Adrenal gland (tissue), 9 donors: ENCODE measurements at regions not wholly inside any gene's neighbourhood (a gene's known extent, or its start where the extent isn't known, plus 50 kb on each side); places are given as distances from the start of the nearest gene placed in this dataset.
A peak's percentile ranks its signal among the peaks of the same experiment; 100 is the strongest.

Experiments used
- DNase-seq, 7 donors: peaks; one replicate each; pipeline ENCODE4 v3.0.0-alpha.2; 2019 to 2020
- H3K27ac ChIP-seq, 5 donors: fragments of 200-600 bp; sonication (generic) in 4 of 5; 1 replicate in 3 of 5; 2 replicates in 2 of 5; pipeline versions ENCODE4 v1.5.1 to v1.8.0; 2016 to 2020; ENCODE audit warnings: mild to moderate bottlenecking in 1 of 5
- H3K27me3 ChIP-seq: fragments of 200-600 bp; 2 replicates; pipeline ENCODE4 v1.8.0; 2021
- H3K36me3 ChIP-seq, 2 donors: fragments of 200-600 bp; replicated peaks in 1 of 2; 1 replicate in 1 of 2; 2 replicates in 1 of 2; pipeline versions ENCODE4 v1.5.1 to v1.8.0; 2018 to 2022
- H3K4me1 ChIP-seq, 2 donors: fragments of 200-600 bp; replicated peaks in 1 of 2; 1 replicate in 1 of 2; 2 replicates in 1 of 2; pipeline versions ENCODE4 v1.5.1 to v1.8.0; 2018 to 2021
- H3K4me3 ChIP-seq, 4 donors: fragments of 200-600 bp; sonication (generic) in 3 of 4; one replicate each; pipeline ENCODE4 v1.5.1; 2016 to 2018
- H3K9me3 ChIP-seq, 3 donors: fragments of 200-600 bp; sonication (generic) in 1 of 3; replicated peaks in 1 of 3; 1 replicate in 2 of 3; 2 replicates in 1 of 3; pipeline versions ENCODE4 v1.5.1 to v1.8.0; 2016 to 2021
- CTCF ChIP-seq, 6 experiments: fragments of 450-650 bp in 4 of 6; fragments of 200-600 bp in 2 of 6; sonication (generic) in 1 of 6; IDR thresholded peaks; 1 replicate in 5 of 6; 2 replicates in 1 of 6; pipeline versions ENCODE4 v1.5.1 to v1.8.0; 2016 to 2021; ENCODE audit warnings: antibody characterized with exemption in 6 of 6, mild to moderate bottlenecking in 2 of 6, moderate library complexity in 1 of 6
- POLR2A ChIP-seq, 2 donors: fragments of 450-650 bp; IDR thresholded peaks; one replicate each; pipeline ENCODE4 v1.6.1; 2017; ENCODE audit warnings: antibody characterized with exemption in 2 of 2, mild to moderate bottlenecking in 2 of 2, moderate library complexity in 1 of 2
- WGBS, 4 donors: extraction: QIAGEN DNeasy Blood & Tissue Kit in 2 of 4; methylation state at CpG; one replicate each; pipeline versions ENCODE4 v1.1.5 to v1.1.7; 2013 to 2017; 5-methylcytosine and 5-hydroxymethylcytosine counted together
- intact Hi-C, 2 donors: fragments of 100-400 bp; cut with DNase I; formaldehyde crosslinking; loops; one replicate each; pipeline versions ENCODE4 v1.14.1 to v1.15.0; 2022 to 2023
- donor health status: healthy with polysubstance abuse.
- donor health status: Bipolar disorder and iron deficiency.
- donor health status: DM: yes; HTN: yes; CAD: no.
- donor health status: DM: no; HTN: no; CAD: no.
- donor health status: DM: no; HTN: no; CAD: no.

GRCh38 chr17:73798111-73798748, 154.0 kb upstream of the SDK2 start:
- Histone ChIP-seq H3K9me3 (no peaks in the 10 kb centered on the region), H3K27ac (no peak overlapping the region), H3K4me3 (no peak overlapping the region), H3K36me3 (no peaks in the 10 kb centered on the region), H3K4me1 (no peaks in the 10 kb centered on the region), H3K27me3 (no peaks in the 10 kb centered on the region)
- 49 to 63% (median 58%) methylated on average over 7 of the region's 7 CpGs for WGBS, 4 donors
- intact Hi-C loops, result no loop called here
- TF ChIP-seq CTCF (IDR thresholded peaks at IDR 0.05), result no peak
- no peak for TF ChIP-seq POLR2A (IDR thresholded peaks at IDR 0.05)
- peak in 3 of 7 donors; percentile 23 to 24 (median 23) for DNase-seq

- Histone ChIP-seq H3K4me3 (no peak overlapping the region), H3K27ac (no peak overlapping the region), H3K27me3 (no peaks in the 10 kb centered on the region), H3K4me1 (no peaks in the 10 kb centered on the region), H3K9me3 (no peaks in the 10 kb centered on the region), H3K36me3 (no peaks in the 10 kb centered on the region)
- TF ChIP-seq POLR2A (IDR thresholded peaks at IDR 0.05) (no peak), CTCF (IDR thresholded peaks at IDR 0.05) (no peak)
- no peak for DNase-seq
- intact Hi-C loops, result no loop called here
Measured at GRCh38 chr17:73799096-73799495, 154.9 kb upstream of the SDK2 start.

GRCh38 chr17:73799781-73800627, 155.8 kb upstream of the SDK2 start:
- 89 to 91% (median 90%) methylated on average over 7 of the region's 7 CpGs for WGBS, 4 donors

More at GRCh38 chr17:73799781-73800627, 155.8 kb upstream of the SDK2 start:
- Histone ChIP-seq H3K9me3 (no peaks in the 10 kb centered on the region), H3K4me3 (no peak overlapping the region), H3K36me3 (no peaks in the 10 kb centered on the region), H3K27ac (no peak overlapping the region), H3K4me1 (no peaks in the 10 kb centered on the region), H3K27me3 (no peaks in the 10 kb centered on the region)
- peak in 1 of 7 donors; percentile 23 for DNase-seq
- TF ChIP-seq POLR2A (IDR thresholded peaks at IDR 0.05) (no peak), CTCF (IDR thresholded peaks at IDR 0.05) (no peak)
- intact Hi-C loops, result no loop called here
